ENCODE measurements at regions not wholly inside any gene's neighbourhood (a gene's known extent, or its start where the extent isn't known, plus 50 kb on each side); places are given as distances from the start of the nearest gene placed in this dataset.

- TF ChIP-seq ZBTB40 (IDR thresholded peaks at IDR 0.05; ENCODE audit: borderline replicate concordance), result no peak
- TF ChIP-seq RBBP5 (conservative IDR thresholded peaks at IDR 0.05), result no peak
- no peak for TF ChIP-seq ZBTB33 (IDR thresholded peaks at IDR 0.05)
Observed at GRCh38 chr10:55892276-55892675, 468.8 kb downstream of the ZWINT start (continued).

- TF ChIP-seq SIN3A (IDR thresholded peaks at IDR 0.05; ENCODE audit: low read depth, low read length), result no peak
- 0 out of 2 replicates have a peak, but pooled peaks have one; percentile 20 for TF ChIP-seq ATF7 (IDR thresholded peaks at IDR 0.05; ENCODE audit: low read depth)
- no peaks in the 10 kb centered on the region for H3K27me3 ChIP-seq (replicated peaks in 1 of 2; ENCODE audit: control insufficient read depth in 2 of 2, insufficient read depth in 2 of 2, low read length in 1 of 2)
- no peak for DNase-seq (ENCODE audit: low read depth, low spot score)
- BruUV-seq (replicated peaks), result no TSS peak
- H3K27ac ChIP-seq (ENCODE audit: control insufficient read depth, insufficient read depth), result no peak overlapping the region
- no peak for FAIRE-seq
- intact Hi-C loops (cut with micrococcal nuclease; ENCODE audit: unreplicated experiment), result no loop called here
- POLR2A ChIA-PET, result no interaction called here
- RAD21 ChIA-PET (ENCODE audit: unreplicated experiment), result no interaction called here
- SMC1A ChIA-PET (ENCODE audit: uncharacterized antibody, unreplicated experiment), result interaction anchor here (1.1 kb wide), 1 partner anchor 10 kb away, joined by 3 read pairs; no protein-coding TSS in a partner anchor
- in situ Hi-C loops (cut with MboI), result no loop called here
- H3K9ac ChIP-seq (ENCODE audit: control insufficient read depth, insufficient read depth, low read length), result no peak overlapping the region
- H3K4me1 ChIP-seq (ENCODE audit: control insufficient read depth, insufficient read depth, low read length), result no peaks in the 10 kb centered on the region
- H3K79me2 ChIP-seq (ENCODE audit: control insufficient read depth, insufficient read depth, low read length), result no peaks in the 10 kb centered on the region
- H3K4me2 ChIP-seq (ENCODE audit: control insufficient read depth, insufficient read depth), result no peak overlapping the region
- CTCF ChIA-PET, result no interaction called here
- no peaks in the 10 kb centered on the region for H3K36me3 ChIP-seq (ENCODE audit: control insufficient read depth in 2 of 2, insufficient read depth in 2 of 2, low read length in 1 of 2)
- H3K9me3 ChIP-seq (replicated peaks; ENCODE audit: control insufficient read depth, insufficient read depth, low read length), result no peaks in the 10 kb centered on the region
- H2AFZ ChIP-seq (ENCODE audit: control insufficient read depth, low read depth, low read length), result no peak overlapping the region
- no peak overlapping the region for H3K4me3 ChIP-seq
- no peaks in the 10 kb centered on the region for H4K20me1 ChIP-seq (ENCODE audit: control insufficient read depth, insufficient read depth)
- no peak for ATAC-seq
Observed at GRCh38 chr10:55881588-55881987, 479.5 kb downstream of the ZWINT start.
